ENCODE measurements at regions not wholly inside any gene's neighbourhood (a gene's known extent, or its start where the extent isn't known, plus 50 kb on each side); places are given as distances from the start of the nearest gene placed in this dataset.

DNA sequence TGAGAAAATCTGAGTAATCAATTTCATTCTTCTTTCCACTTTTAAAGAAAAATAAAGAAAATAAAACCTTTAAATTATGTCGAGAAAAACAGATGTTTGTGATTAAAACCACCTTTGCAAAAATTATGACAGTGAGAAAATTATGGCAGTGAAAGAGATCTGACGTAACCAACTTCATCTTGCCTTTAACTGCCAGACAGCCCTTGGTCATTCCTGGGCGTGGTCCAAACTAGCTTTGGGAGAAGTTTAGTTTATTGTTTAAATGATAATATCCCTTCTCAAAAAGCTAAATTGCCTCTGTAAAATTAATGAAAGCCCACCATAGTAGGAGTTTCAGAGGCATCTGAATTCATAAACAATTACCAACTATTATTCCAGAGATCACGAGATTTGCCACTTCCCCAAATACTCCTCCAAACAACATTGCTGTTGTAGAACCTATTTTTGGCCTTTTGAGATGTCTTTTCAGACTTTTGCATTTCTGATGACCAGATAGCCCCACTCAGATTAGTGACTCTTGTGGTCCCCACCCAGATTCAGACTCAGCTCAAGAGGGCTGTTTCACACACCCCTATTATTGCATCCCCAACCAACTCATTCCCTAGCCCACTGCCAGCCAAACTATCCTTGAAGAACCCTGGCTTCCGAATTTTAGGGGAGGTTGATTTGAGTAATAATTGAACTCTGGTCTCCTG lies 664.4 kb upstream of the CBLB start:
- H3K4me3 ChIP-seq, result no peak overlapping the region
- H3K9ac ChIP-seq (ENCODE audit: insufficient read depth in 1 of 2, low read length in 2 of 2), result no peak overlapping the region
- no peaks in the 10 kb centered on the region for H3K9me3 ChIP-seq (ENCODE audit: control insufficient read depth in 4 of 4, insufficient read depth in 3 of 4, low read length in 3 of 4)
- H3K27me3 ChIP-seq (ENCODE audit: control insufficient read depth in 3 of 3, insufficient read depth in 3 of 3, low read length in 2 of 3), result no peaks in the 10 kb centered on the region
- DNase-seq (peak in 2 of 3 donors; percentile 51 to 55), ATAC-seq (ENCODE audit: insufficient read depth, low FRiP score) (no peak)
- H3K36me3 ChIP-seq (ENCODE audit: control insufficient read depth in 4 of 4, insufficient read depth in 4 of 4, low read length in 4 of 4), result no peaks in the 10 kb centered on the region
- WGBS, 2 donors, result 80 to 81% methylated on average over 5 of the region's 5 CpGs
- no peak overlapping the region for H3K27ac ChIP-seq (ENCODE audit: low read depth in 1 of 2, low read length in 1 of 2)
- TF ChIP-seq, protein P1, sequence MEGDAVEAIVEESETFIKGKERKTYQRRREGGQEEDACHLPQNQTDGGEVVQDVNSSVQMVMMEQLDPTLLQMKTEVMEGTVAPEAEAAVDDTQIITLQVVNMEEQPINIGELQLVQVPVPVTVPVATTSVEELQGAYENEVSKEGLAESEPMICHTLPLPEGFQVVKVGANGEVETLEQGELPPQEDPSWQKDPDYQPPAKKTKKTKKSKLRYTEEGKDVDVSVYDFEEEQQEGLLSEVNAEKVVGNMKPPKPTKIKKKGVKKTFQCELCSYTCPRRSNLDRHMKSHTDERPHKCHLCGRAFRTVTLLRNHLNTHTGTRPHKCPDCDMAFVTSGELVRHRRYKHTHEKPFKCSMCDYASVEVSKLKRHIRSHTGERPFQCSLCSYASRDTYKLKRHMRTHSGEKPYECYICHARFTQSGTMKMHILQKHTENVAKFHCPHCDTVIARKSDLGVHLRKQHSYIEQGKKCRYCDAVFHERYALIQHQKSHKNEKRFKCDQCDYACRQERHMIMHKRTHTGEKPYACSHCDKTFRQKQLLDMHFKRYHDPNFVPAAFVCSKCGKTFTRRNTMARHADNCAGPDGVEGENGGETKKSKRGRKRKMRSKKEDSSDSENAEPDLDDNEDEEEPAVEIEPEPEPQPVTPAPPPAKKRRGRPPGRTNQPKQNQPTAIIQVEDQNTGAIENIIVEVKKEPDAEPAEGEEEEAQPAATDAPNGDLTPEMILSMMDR (IDR thresholded peaks at IDR 0.05; ENCODE audit: control extremely low read depth, extremely low read depth), result no peak
- H3K4me1 ChIP-seq (ENCODE audit: control insufficient read depth in 5 of 5, insufficient read depth in 5 of 5, low read length in 5 of 5), result no peaks in the 10 kb centered on the region

DNA sequence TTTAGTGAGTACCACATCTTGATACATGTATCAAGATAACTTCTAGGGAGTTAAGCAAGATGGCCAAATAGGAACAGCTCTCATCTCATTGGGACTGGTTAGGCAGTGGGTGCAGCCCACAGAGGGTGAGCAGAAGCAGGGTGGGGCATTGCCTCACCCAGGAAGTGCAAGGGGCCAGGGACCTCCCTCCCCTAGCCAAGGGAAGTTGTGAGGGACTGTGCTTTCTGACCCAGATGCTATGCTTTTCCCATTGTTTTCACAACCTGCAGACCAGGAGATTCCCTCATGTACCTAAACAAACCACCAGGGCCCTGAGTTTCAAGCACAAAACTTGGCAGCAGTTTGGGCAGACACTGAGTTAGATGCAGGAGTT lies 665.0 kb upstream of the CBLB start:
- H3K9ac ChIP-seq (ENCODE audit: insufficient read depth in 1 of 2, low read length in 2 of 2), result no peak overlapping the region
- TF ChIP-seq, protein P1 (IDR thresholded peaks at IDR 0.05; ENCODE audit: control extremely low read depth, extremely low read depth), result no peak
- no peak for DNase-seq
- H3K4me3 ChIP-seq, result no peak overlapping the region
- ATAC-seq (ENCODE audit: insufficient read depth, low FRiP score), result no peak
- no peaks in the 10 kb centered on the region for H3K9me3 ChIP-seq (ENCODE audit: control insufficient read depth in 4 of 4, insufficient read depth in 3 of 4, low read length in 3 of 4)
- H3K27me3 ChIP-seq (ENCODE audit: control insufficient read depth in 3 of 3, insufficient read depth in 3 of 3, low read length in 2 of 3), result no peaks in the 10 kb centered on the region
- no peak overlapping the region for H3K27ac ChIP-seq (ENCODE audit: low read depth in 1 of 2, low read length in 1 of 2)
- no peaks in the 10 kb centered on the region for H3K4me1 ChIP-seq (ENCODE audit: control insufficient read depth in 5 of 5, insufficient read depth in 5 of 5, low read length in 5 of 5)
- no peaks in the 10 kb centered on the region for H3K36me3 ChIP-seq (ENCODE audit: control insufficient read depth in 4 of 4, insufficient read depth in 4 of 4, low read length in 4 of 4)

DNA sequence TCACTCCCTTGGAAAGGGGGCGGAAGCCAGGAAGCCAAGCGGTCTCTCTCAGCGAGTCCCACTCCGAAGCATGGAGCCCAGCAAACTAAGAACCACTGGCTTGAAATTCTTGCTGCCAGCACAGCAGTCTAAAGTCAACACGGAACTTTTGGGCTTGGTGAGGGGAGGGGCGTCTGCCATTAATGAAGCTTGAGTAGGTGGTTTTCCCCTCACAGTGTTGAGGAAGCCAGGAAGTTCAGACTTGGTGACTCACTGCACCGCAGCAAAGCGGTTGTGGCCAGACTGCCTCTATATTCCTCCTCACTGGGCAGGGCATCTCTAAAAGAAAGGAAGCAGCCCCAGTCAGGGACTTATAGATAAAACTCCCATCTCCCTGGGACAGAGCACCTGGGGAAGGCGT lies 665.4 kb upstream of the CBLB start:
- H3K4me3 ChIP-seq, result no peak overlapping the region
- DNase-seq (no peak), ATAC-seq (ENCODE audit: insufficient read depth, low FRiP score) (no peak)
- no peaks in the 10 kb centered on the region for H3K27me3 ChIP-seq (ENCODE audit: control insufficient read depth in 3 of 3, insufficient read depth in 3 of 3, low read length in 2 of 3)
- no peaks in the 10 kb centered on the region for H3K4me1 ChIP-seq (ENCODE audit: control insufficient read depth in 5 of 5, insufficient read depth in 5 of 5, low read length in 5 of 5)
- no peak overlapping the region for H3K9ac ChIP-seq (ENCODE audit: insufficient read depth in 1 of 2, low read length in 2 of 2)
- 80 to 85% methylated on average over 9 of the region's 9 CpGs for WGBS, 2 donors
- TF ChIP-seq, protein P1 (IDR thresholded peaks at IDR 0.05; ENCODE audit: control extremely low read depth, extremely low read depth), result no peak
- H3K36me3 ChIP-seq (ENCODE audit: control insufficient read depth in 4 of 4, insufficient read depth in 4 of 4, low read length in 4 of 4), result no peaks in the 10 kb centered on the region
- H3K9me3 ChIP-seq (ENCODE audit: control insufficient read depth in 4 of 4, insufficient read depth in 3 of 4, low read length in 3 of 4), result no peaks in the 10 kb centered on the region
- no peak overlapping the region for H3K27ac ChIP-seq (ENCODE audit: low read depth in 1 of 2, low read length in 1 of 2)

DNA sequence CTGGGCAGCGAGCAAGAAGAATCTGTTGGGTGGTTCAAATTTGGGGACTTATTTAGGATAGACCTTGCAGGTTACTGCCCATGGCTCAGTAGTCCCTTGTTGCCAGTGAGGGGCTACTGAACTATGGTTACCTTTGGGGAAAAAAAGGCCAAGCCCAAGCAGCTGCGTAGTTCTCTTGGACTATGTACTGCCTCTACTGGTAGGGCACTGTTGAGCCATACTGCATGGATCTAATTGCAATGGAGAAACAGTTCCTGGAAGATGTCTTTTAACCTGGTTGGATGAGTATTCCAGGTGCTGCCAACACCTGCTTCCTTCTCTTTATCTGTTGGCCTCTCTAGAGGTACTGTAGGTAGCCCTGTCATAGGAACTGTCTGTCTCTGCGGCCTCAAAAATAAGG lies 671.9 kb upstream of the CBLB start:
- Histone ChIP-seq H3K4me3 (no peak overlapping the region), H3K36me3 (ENCODE audit: control insufficient read depth in 4 of 4, insufficient read depth in 4 of 4, low read length in 4 of 4) (no peaks in the 10 kb centered on the region), H3K27me3 (ENCODE audit: control insufficient read depth in 3 of 3, insufficient read depth in 3 of 3, low read length in 2 of 3) (no peaks in the 10 kb centered on the region), H3K4me1 (ENCODE audit: control insufficient read depth in 5 of 5, insufficient read depth in 5 of 5, low read length in 5 of 5) (no peaks in the 10 kb centered on the region), H3K27ac (ENCODE audit: low read depth in 1 of 2, low read length in 1 of 2) (no peak overlapping the region), H3K9me3 (ENCODE audit: control insufficient read depth in 4 of 4, insufficient read depth in 3 of 4, low read length in 3 of 4) (no peaks in the 10 kb centered on the region), H3K9ac (ENCODE audit: insufficient read depth in 1 of 2, low read length in 2 of 2) (no peak overlapping the region)
- ATAC-seq (ENCODE audit: insufficient read depth, low FRiP score) (no peak), DNase-seq (no peak)
- TF ChIP-seq, protein P1 (IDR thresholded peaks at IDR 0.05; ENCODE audit: control extremely low read depth, extremely low read depth), result no peak
- 95 to 96% methylated on average over 3 of the region's 3 CpGs for WGBS, 2 donors
